ENCODE measurements at regions not wholly inside any gene's neighbourhood (a gene's known extent, or its start where the extent isn't known, plus 50 kb on each side); places are given as distances from the start of the nearest gene placed in this dataset.

DNA sequence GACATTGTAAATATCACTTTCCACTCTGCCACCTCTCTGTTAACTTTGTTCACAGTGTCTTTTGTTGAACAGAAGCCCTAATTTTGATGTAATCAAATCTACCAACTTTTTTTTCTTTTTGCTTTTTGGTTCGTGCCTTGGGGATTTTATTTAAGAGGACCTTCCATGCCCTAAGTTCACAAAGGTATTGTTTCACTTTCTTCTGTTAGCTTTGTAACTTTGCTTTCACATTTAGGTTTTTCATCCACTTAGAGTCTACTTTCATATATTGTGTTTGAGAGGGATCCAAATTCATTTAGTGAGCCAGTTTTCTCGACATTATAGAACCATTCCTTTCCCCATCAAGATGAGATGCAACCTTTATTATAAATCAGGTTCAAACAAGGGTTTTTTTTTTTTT lies 275.7 kb upstream of the CRY1 start:
- TF ChIP-seq ZNF777 (tag by site-specific recombination; IDR thresholded peaks at IDR 0.05; ENCODE audit: borderline replicate concordance) (no peak), ATF2 (tag by site-specific recombination; IDR thresholded peaks at IDR 0.05; ENCODE audit: low read depth) (no peak), YY1 (tag by site-specific recombination; IDR thresholded peaks at IDR 0.05) (no peak)
